ENCODE measurements at regions not wholly inside any gene's neighbourhood (a gene's known extent, or its start where the extent isn't known, plus 50 kb on each side); places are given as distances from the start of the nearest gene placed in this dataset.

GRCh38 chr2:37779139-37779538, 107.7 kb upstream of the CDC42EP3 start:
- DNase-seq (ENCODE audit: low read depth) = no peak
- H3K4me3 ChIP-seq (ENCODE audit: low read depth, low read length) = no peak overlapping the region

DNA sequence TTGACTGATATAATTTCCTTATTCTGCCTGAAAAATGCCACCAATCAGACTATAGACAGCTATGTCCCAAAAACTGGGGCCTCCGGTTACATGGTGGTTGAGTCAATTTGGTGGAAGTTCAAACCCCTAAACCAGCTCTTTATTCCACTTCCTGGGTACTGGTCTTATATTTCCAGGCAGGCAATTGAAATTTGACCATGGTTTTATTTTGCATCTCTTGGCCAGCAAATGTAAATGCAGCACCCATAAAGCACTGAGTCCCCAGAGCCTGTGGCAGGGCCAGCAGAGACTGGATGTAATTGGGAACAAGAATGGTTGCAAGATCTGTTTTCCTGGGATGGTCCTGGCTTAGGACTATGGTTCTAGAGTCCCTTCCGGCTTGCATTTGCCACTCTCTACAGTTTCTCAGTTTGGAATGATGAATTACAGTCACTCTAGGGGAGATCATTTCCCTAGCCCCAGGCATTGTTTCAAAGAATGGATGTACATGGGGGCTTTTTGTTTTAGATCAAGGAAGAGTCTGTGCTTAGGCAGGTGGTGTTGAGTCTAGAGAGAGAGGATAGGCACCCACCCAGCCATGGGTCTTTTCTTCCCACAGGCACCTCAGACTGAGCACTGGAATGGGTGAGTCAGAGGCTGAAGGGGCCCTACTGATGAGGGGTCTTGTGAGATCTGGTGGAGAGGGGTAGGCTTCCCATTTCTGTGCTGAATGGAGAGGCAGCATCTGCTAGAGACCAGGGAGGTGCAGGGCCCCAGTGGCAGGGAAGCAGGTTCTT, 108.4 kb upstream of the CDC42EP3 start:
- H3K4me3 ChIP-seq (ENCODE audit: low read depth, low read length) = no peak overlapping the region
- no peak for DNase-seq (ENCODE audit: low read depth)

- no peak overlapping the region for H3K4me3 ChIP-seq (ENCODE audit: low read depth, low read length)
- no peak for DNase-seq (ENCODE audit: low read depth)
Observed at GRCh38 chr2:37780387-37780676, 108.9 kb upstream of the CDC42EP3 start.

DNA sequence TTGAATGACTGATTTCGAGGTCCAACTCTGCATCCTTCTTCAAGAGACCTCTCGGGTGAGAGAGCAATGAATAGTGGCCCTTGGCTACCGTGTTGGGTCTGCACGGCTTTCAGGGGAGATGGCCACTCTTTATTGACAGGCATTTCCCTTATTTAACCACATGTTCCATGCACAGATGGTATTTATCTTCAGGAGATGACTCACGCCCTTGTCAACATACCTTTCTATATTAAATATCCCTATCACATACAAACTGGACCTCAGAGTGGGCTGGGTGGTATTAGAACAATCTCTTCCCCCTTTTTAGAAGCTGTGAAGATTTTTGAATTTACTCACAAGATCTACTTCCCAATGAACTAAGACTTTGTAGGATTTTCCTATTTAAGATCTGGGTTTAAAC, 109.6 kb upstream of the CDC42EP3 start:
- DNase-seq (ENCODE audit: low read depth) = peak; percentile 44
- H3K4me3 ChIP-seq (ENCODE audit: low read depth, low read length) = no peak overlapping the region

DNA sequence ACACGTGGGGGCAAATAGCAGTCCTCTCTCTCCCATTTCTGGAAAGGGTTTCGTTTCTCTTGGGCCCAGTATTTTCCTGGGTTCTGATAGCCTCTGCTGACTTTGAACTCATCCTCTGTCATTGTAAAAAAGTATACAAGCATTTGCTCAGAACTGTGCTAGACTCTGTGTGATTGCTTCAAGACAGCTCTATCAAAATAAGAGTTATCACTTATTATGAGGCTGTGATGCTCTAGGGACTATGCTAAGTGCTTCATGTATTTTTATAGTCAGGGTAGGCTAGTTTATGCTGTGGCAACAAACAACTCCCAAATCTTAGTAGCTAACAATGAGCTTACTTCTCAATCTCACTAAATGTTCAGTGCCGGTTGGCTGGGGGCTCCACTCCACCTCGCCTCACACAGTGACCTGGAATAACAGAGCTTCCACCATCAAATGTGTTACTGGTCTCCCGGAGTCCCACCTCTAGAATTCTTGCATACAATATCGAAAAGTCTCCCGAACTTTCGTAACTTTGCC, 110.8 kb upstream of the CDC42EP3 start:
- no peak overlapping the region for H3K4me3 ChIP-seq (ENCODE audit: low read depth, low read length)
- no peak for DNase-seq (ENCODE audit: low read depth)

DNA sequence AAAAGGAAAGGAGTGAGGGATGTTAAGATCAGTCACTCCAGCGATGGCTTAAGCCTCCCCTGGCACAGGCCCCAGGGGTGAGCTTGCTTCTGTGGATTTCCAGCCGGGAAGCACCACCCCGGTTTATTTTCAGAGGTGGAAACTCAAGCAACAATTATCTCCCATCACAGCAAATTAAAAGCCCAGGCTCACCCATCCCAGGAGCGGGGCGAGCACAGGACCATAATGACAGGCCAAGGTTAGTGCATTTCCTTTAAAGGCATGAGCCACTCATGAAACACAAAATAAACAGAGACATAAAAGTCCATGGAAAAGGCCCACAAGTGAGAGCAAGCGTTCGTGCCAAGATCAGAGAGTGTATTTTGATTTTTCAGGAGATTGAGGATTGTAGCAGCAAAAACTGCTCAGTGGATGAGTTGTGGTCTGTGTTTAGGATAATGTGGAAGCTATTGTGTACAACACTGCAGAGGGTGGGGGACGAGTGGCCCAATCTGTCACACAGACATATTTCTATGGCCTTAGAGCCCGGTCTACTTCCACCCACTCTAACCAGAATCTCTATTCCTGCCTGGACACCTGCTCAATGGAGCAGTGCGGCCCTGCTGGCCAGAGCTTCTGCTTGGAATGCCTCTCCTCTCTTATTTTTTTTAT, 111.4 kb upstream of the CDC42EP3 start:
- no peak overlapping the region for H3K4me3 ChIP-seq (ENCODE audit: low read depth, low read length)
- DNase-seq (ENCODE audit: low read depth) = no peak

DNA sequence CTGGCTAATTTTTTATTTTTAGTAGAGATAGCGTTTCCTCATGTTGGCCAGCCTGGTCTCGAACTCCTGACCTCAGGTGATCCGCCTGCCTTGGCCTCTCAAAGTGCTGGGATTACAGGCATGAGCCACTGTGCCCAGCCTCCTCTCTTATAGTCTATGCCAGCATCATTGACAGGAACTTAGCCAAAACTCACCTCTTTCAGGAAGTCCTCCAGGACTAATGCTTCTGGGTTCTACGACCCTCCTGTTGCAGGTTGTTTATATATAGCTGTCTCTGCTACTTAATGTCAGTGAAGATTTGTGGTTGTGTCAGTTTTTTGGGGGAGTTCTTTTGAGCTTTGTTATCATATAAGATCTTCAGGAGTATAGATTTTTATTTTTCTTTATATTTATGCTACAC, 112.1 kb upstream of the CDC42EP3 start:
- no peak for DNase-seq (ENCODE audit: low read depth)

GRCh38 chr2:37784071-37784758, 112.8 kb upstream of the CDC42EP3 start:
- H3K4me3 ChIP-seq (ENCODE audit: low read depth, low read length) = no peak overlapping the region
- DNase-seq (ENCODE audit: low read depth) = no peak

More for the DNA sequence above, 112.1 kb upstream of the CDC42EP3 start:
- no peak overlapping the region for H3K4me3 ChIP-seq (ENCODE audit: low read depth, low read length)

- no peak overlapping the region for H3K4me3 ChIP-seq (ENCODE audit: low read depth, low read length)
- no peak for DNase-seq (ENCODE audit: low read depth)
Observed at GRCh38 chr2:37784759-37785149, 113.3 kb upstream of the CDC42EP3 start.

DNA sequence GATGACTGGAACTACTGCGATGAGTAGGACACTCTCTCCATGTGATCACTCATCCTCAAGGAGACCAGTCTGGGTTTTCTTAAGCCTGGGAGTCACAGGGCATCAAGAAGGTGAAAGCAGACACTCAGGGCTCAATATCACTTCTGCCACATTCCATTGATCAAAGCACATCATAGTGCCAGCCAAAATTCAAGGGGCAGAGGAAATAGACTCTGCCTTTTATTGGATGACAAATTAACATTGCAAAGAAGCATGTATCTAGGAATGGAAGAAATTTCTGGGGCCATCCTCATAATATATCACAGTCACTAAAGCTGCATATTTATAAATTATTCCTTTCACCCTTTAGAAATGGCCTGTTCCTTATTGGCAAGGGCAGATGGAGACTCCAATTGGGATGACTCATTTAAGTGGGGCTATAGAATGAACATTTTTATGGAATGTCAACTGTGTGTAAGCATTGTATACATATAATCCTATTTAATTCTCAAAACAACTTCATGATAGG, 114.8 kb upstream of the CDC42EP3 start:
- no peak for DNase-seq (ENCODE audit: low read depth)
- H3K4me3 ChIP-seq (ENCODE audit: low read depth, low read length) = no peak overlapping the region

DNA sequence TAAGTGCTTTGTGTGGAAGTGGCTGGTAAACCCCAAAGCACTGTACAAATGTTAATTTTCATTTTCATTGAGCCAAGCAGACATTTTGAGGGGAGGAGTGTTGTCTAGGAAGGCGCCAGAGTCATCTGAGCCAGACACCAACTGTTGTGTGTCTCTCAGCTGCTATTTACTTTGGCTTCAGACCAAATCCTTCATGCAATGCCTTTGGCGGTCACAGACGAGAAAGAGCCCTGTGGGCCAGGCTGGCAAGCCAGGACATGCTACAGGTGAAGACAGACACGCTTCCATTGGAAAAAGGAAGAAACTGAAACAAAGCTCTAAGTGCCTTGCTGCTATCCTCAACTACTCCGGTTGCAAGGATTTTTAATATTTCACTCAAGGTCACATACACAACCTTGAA, 115.4 kb upstream of the CDC42EP3 start:
- peak; percentile 54 for DNase-seq (ENCODE audit: low read depth)
- H3K4me3 ChIP-seq (ENCODE audit: low read depth, low read length) = no peak overlapping the region

GRCh38 chr2:37788602-37789209, 117.3 kb upstream of the CDC42EP3 start:
- DNase-seq (ENCODE audit: low read depth) = no peak
- no peak overlapping the region for H3K4me3 ChIP-seq (ENCODE audit: low read depth, low read length)

- DNase-seq (ENCODE audit: low read depth) = no peak
- H3K4me3 ChIP-seq (ENCODE audit: low read depth, low read length) = no peak overlapping the region
Observed at GRCh38 chr2:37790019-37790418, 118.6 kb upstream of the CDC42EP3 start.

DNA sequence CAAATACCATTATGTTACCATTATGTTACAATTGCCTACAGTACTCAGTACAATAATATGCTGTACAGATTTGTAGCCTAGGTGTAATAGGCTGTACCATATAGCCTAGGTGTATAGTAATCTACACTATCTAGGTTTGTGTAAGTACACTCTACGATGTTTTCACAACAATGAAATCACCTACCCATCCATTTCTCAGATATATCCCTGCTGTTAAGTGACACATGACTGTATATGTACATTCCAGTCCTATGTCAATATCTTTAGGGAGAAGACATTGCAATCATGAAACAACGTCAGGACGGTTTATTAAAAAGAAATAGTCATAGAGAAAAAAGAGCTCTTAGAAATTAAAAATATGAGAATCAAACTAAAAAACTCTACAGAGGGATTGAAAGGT, 119.0 kb upstream of the CDC42EP3 start:
- DNase-seq (ENCODE audit: low read depth) = no peak
- no peak overlapping the region for H3K4me3 ChIP-seq (ENCODE audit: low read depth, low read length)

GRCh38 chr2:37792366-37792765, 120.9 kb upstream of the CDC42EP3 start:
- DNase-seq (ENCODE audit: low read depth) = no peak
- H3K4me3 ChIP-seq (ENCODE audit: low read depth, low read length) = no peak overlapping the region

GRCh38 chr2:37793004-37793403, 121.6 kb upstream of the CDC42EP3 start:
- no peak for DNase-seq (ENCODE audit: low read depth)
- H3K4me3 ChIP-seq (ENCODE audit: low read depth, low read length) = no peak overlapping the region

DNA sequence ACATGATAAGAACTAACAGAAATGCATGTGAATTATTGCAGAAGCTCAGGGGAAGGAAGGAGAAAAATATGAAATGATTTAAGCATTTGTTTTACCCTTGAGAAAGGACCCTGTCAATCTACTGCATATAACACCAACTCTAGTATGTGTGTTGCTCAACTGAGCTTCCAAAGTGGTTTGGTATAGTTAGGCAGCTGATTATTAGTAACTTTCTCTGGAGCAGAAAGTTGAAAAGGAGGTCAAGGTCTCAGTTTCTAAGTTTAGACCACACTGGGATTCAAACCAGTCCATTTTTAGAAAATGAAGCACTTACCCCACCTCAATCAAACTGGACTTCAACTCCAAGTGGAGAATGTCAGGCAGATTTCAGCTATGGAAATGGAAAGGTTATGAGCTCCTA, 123.3 kb upstream of the CDC42EP3 start:
- no peak for DNase-seq (ENCODE audit: low read depth)
- H3K4me3 ChIP-seq (ENCODE audit: low read depth, low read length) = no peak overlapping the region

GRCh38 chr2:37795456-37795855, 124.0 kb upstream of the CDC42EP3 start:
- no peak overlapping the region for H3K4me3 ChIP-seq (ENCODE audit: low read depth, low read length)

GRCh38 chr2:37795938-37796337, 124.5 kb upstream of the CDC42EP3 start:
- H3K4me3 ChIP-seq (ENCODE audit: low read depth, low read length) = no peak overlapping the region
- DNase-seq (ENCODE audit: low read depth) = no peak

More at GRCh38 chr2:37795456-37795855, 124.0 kb upstream of the CDC42EP3 start:
- DNase-seq (ENCODE audit: low read depth) = no peak

- no peak overlapping the region for H3K4me3 ChIP-seq (ENCODE audit: low read depth, low read length)
- DNase-seq (ENCODE audit: low read depth) = no peak
Observed at GRCh38 chr2:37796481-37796880, 125.0 kb upstream of the CDC42EP3 start.
